Upper lobe of left lung (tissue), 6 donors: ENCODE measurements at regions not wholly inside any gene's neighbourhood (a gene's known extent, or its start where the extent isn't known, plus 50 kb on each side); places are given as distances from the start of the nearest gene placed in this dataset.

Experiments
- ATAC-seq, 2 donors: fragments of 200-7000 bp; cut with Tn5 transposase; one replicate each; pipeline ENCODE4 v1.9.1; 2022; ENCODE audit warnings: mild to moderate bottlenecking in 2 of 2, moderate library complexity in 2 of 2; ENCODE audit not compliant: low FRiP score in 2 of 2
- DNase-seq, 2 donors: peaks; one replicate each; pipeline ENCODE4 v3.0.0-alpha.2; 2019 to 2020
- H3K27ac ChIP-seq, 4 donors: fragments of 200-600 bp; sonication (generic); one replicate each; pipeline ENCODE4 v1.5.1; 2016 to 2019
- H3K27me3 ChIP-seq, 4 donors: fragments of 200-600 bp; sonication (generic); one replicate each; pipeline ENCODE4 v1.5.1; 2017 to 2019
- H3K36me3 ChIP-seq, 4 donors: fragments of 200-600 bp; sonication (generic); one replicate each; pipeline ENCODE4 v1.5.1; 2016 to 2019
- H3K4me1 ChIP-seq, 4 donors: fragments of 200-600 bp; sonication (generic); one replicate each; pipeline ENCODE4 v1.5.1; 2018 to 2019
- H3K4me3 ChIP-seq, 4 donors: fragments of 200-600 bp; sonication (generic); one replicate each; pipeline ENCODE4 v1.5.1; 2017 to 2019; ENCODE audit warnings: mild to moderate bottlenecking in 2 of 4, moderate library complexity in 1 of 4
- H3K9me3 ChIP-seq, 4 donors: fragments of 200-600 bp; sonication (generic); one replicate each; pipeline ENCODE4 v1.5.1; 2018 to 2019
- CTCF ChIP-seq, 6 experiments: fragments of 450-650 bp in 4 of 6; fragments of 200-600 bp in 2 of 6; sonication (generic) in 2 of 6; IDR thresholded peaks; one replicate each; pipeline ENCODE4 v1.5.1; 2016 to 2019; ENCODE audit warnings: antibody characterized with exemption in 6 of 6
- EP300 ChIP-seq, 4 donors: sonication (generic); formaldehyde crosslinking; IDR thresholded peaks; one replicate each; pipeline ENCODE4 v1.5.1; 2017; ENCODE audit warnings: antibody characterized with exemption in 4 of 4, control low read depth in 2 of 4
- POLR2A ChIP-seq, 4 donors: fragments of 450-650 bp; IDR thresholded peaks; one replicate each; pipeline ENCODE4 v1.5.1; 2016 to 2017; ENCODE audit warnings: antibody characterized with exemption in 4 of 4, mild to moderate bottlenecking in 2 of 4
- POLR2AphosphoS5 ChIP-seq, 2 donors: sonication (generic); formaldehyde crosslinking; IDR thresholded peaks; one replicate each; pipeline ENCODE4 v1.5.1; 2017; ENCODE audit warnings: antibody characterized with exemption in 2 of 2
- WGBS, 2 donors: methylation state at CpG; one replicate each; pipeline ENCODE4 v1.1.5; 2017 to 2018; 5-methylcytosine and 5-hydroxymethylcytosine counted together
- donor health status: DM: no; HTN: no; CAD: no; lungs with moderate emphysema.
- donor health status: DM: no; HTN: yes; CAD: no; lungs with severe emphysema.

- ATAC-seq (peak in 1 of 2 donors; percentile 16), DNase-seq (no peak)
- Histone ChIP-seq H3K36me3 (no peaks in the 10 kb centered on the region), H3K27me3 (no peaks in the 10 kb centered on the region), H3K4me1 (no peaks in the 10 kb centered on the region), H3K9me3 (peaks cover 0 to 10% (median 0%) of the 10 kb centered on the region in 4 donors), H3K4me3 (no peak overlapping the region), H3K27ac (no peak overlapping the region)
- WGBS, 2 donors: 83 to 90% methylated on average over 5 of the region's 5 CpGs
- TF ChIP-seq EP300 (IDR thresholded peaks at IDR 0.05) (no peak), CTCF (IDR thresholded peaks at IDR 0.05) (peak in 1 of 6 experiments; percentile 7), POLR2A (IDR thresholded peaks at IDR 0.05) (no peak)
Measured at GRCh38 chr5:8842971-8843551, 702.8 kb downstream of the SEMA5A start.

GRCh38 chr5:8843771-8844170 is 702.1 kb downstream of the SEMA5A start:
- no peak overlapping the region for H3K4me3 ChIP-seq
- 56 to 66% methylated on average over 7 of the region's 7 CpGs for WGBS, 2 donors
- H3K4me1 ChIP-seq: no peaks in the 10 kb centered on the region
- no peaks in the 10 kb centered on the region for H3K36me3 ChIP-seq
- no peaks in the 10 kb centered on the region for H3K27me3 ChIP-seq
- DNase-seq (no peak), ATAC-seq (peak; percentile 17 to 68)
- no peak for TF ChIP-seq POLR2A (IDR thresholded peaks at IDR 0.05)
- TF ChIP-seq POLR2AphosphoS5 (IDR thresholded peaks at IDR 0.05): no peak
- TF ChIP-seq EP300 (IDR thresholded peaks at IDR 0.05): no peak
- no peak for TF ChIP-seq CTCF (IDR thresholded peaks at IDR 0.05)
- H3K9me3 ChIP-seq: peaks cover 0 to 10% (median 0%) of the 10 kb centered on the region in 4 donors
- H3K27ac ChIP-seq: no peak overlapping the region

- ATAC-seq: no peak
- Histone ChIP-seq H3K9me3 (peaks cover 0 to 10% (median 0%) of the 10 kb centered on the region in 4 donors), H3K4me1 (no peaks in the 10 kb centered on the region), H3K27me3 (no peaks in the 10 kb centered on the region), H3K4me3 (no peak overlapping the region), H3K27ac (no peak overlapping the region), H3K36me3 (no peaks in the 10 kb centered on the region)
- 76 to 77% methylated on average over 5 of the region's 5 CpGs for WGBS, 2 donors
- no peak for DNase-seq
- TF ChIP-seq CTCF (IDR thresholded peaks at IDR 0.05) (no peak), POLR2A (IDR thresholded peaks at IDR 0.05) (no peak), POLR2AphosphoS5 (IDR thresholded peaks at IDR 0.05) (no peak), EP300 (IDR thresholded peaks at IDR 0.05) (no peak)
Measured at GRCh38 chr5:8844206-8844605, 701.7 kb downstream of the SEMA5A start.

GRCh38 chr5:8844847-8845246 is 701.0 kb downstream of the SEMA5A start:
- no peaks in the 10 kb centered on the region for H3K36me3 ChIP-seq
- WGBS, 2 donors: 72 to 78% methylated on average over 6 of the region's 6 CpGs
- peaks cover 0 to 10% (median 0%) of the 10 kb centered on the region in 4 donors for H3K9me3 ChIP-seq
- peak overlapping the region in 1 of 4 donors; percentile 39 for H3K27ac ChIP-seq
- no peaks in the 10 kb centered on the region for H3K27me3 ChIP-seq
- no peak for ATAC-seq
- no peak for TF ChIP-seq POLR2A (IDR thresholded peaks at IDR 0.05)
- TF ChIP-seq EP300 (IDR thresholded peaks at IDR 0.05): no peak
- TF ChIP-seq CTCF (IDR thresholded peaks at IDR 0.05): no peak
- TF ChIP-seq POLR2AphosphoS5 (IDR thresholded peaks at IDR 0.05): no peak
- H3K4me3 ChIP-seq: no peak overlapping the region
- no peak for DNase-seq
- no peaks in the 10 kb centered on the region for H3K4me1 ChIP-seq

GRCh38 chr5:8845296-8845695 is 700.6 kb downstream of the SEMA5A start:
- no peak for DNase-seq
- Histone ChIP-seq H3K4me1 (no peaks in the 10 kb centered on the region), H3K27ac (no peak overlapping the region), H3K4me3 (no peak overlapping the region), H3K36me3 (no peaks in the 10 kb centered on the region), H3K27me3 (no peaks in the 10 kb centered on the region), H3K9me3 (peaks cover 0 to 5% (median 0%) of the 10 kb centered on the region in 4 donors)
- ATAC-seq: no peak
- no peak for TF ChIP-seq CTCF (IDR thresholded peaks at IDR 0.05)
- no peak for TF ChIP-seq EP300 (IDR thresholded peaks at IDR 0.05)
- no peak for TF ChIP-seq POLR2AphosphoS5 (IDR thresholded peaks at IDR 0.05)
- no peak for TF ChIP-seq POLR2A (IDR thresholded peaks at IDR 0.05)
- 74 to 78% methylated on average over 5 of the region's 5 CpGs for WGBS, 2 donors
